HG03432 (cell line): ENCODE measurements at regions not wholly inside any gene's neighbourhood (a gene's known extent, or its start where the extent isn't known, plus 50 kb on each side); places are given as distances from the start of the nearest gene placed in this dataset.

Source experiments
- ATAC-seq: cut with Tn5 transposase; IDR thresholded peaks from one replicate; pipeline ENCODE4 v1.9.1; 2021; ENCODE audit warnings: mild to moderate bottlenecking, moderate library complexity; ENCODE audit not compliant: unreplicated experiment

DNA sequence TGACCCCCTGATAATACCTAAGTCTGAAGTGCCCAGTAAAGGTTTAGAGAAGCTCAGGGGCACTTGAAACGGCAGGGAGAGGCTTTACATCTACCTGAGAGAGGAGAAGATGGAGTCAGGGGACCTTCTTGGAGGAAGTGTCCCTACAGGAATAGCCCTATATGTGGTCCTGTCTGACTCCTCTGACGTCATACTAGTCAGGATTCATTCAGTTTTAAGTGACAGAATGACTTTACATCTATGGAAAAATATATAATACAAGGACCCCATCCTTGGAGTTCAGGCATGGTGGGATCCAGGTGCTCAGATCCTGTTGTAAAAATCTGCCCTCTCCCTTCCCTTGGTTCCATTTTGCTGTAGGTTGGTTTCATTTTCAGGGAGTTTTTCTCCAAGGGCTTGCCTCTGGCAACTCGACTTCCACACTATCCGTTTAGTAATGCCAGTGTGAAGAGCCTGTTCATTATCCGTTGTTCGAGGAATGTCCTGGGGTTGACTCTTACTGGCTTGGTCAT lies 205.6 kb downstream of the IRF8 start:
- ATAC-seq = no peak

DNA sequence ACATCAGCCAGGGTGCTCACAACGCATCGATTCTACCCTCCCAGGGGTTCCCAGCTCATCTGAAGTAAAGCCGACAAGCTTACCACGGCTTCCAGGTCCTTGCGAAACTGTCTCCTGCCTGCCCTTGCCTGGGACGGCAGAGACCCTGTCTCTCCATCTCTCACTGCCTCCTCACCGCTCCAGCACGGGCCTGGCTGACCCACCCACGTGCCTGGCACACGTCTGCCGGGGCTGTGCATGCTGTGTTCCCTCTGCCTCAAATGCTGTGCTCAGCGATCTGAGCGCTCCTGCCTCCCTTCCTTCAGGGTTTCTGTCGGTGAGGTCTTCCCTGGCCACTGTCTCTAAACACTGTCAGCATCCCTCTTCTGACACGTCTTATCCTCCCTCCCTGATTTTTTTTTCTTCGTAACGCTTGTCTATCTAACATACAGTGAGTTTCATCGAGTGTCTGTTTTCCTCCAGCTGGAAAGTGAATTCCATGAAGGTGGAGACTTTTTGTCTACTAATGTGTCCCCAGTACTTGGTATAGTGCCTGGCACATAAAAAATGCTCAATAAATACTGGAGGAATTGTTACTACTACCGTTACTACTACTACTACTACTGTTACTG lies 208.4 kb downstream of the IRF8 start:
- no peak for ATAC-seq

DNA sequence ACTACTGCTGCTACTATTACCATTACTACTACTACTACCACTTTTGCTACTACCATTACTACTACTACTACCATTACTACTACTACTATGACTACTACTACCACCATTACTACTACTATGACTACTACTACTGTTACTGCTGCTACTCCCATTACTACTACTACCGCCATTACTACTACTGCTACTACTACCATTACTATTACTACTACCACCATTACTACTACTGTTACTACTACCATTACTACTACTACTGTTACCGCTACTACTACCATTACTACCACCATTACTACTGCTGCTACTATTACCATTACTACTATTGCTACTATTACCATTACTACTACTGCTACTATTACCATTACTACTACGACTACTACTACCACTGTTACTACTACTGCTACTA lies 209.1 kb downstream of the IRF8 start:
- ATAC-seq = no peak

DNA sequence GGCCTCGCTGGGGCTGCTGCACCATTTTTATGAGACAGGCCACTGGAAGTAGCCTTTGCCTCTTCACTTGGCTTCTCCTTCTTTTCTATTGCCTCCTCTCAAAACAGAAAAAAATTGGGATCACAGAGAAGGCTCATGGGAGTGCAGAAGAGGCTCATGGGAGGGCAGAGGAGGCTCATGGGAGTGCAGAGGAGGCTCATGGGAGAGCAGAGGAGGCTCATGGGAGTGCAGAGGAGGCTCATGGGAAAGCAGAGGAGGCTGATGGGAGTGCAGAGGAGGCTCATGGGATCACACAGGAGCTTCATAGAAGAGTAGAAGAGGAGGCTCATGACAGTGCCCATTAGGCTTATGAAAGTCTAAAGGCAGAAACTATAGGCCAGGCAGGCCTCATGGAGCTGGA lies 211.2 kb downstream of the IRF8 start:
- no peak for ATAC-seq

DNA sequence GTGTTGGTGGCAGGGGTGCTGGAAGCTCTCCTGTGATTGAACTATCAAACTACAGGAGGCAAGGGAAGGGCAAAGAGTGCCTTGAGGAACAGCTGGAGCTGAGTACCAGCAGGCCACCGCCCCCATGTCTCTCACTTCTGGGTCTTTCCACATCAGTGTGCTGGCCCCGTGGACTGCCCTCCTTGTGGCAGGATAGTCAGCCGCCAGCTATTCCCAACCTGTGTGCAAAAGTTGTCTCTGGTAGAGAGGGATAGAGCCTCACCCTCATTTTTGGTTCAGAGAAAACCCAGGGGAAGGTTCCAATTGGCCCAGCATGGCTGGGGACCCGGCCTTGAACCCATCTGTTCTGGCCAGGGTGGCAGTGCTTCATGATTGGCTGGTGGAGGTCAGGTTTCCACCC lies 211.8 kb downstream of the IRF8 start:
- no peak for ATAC-seq

DNA sequence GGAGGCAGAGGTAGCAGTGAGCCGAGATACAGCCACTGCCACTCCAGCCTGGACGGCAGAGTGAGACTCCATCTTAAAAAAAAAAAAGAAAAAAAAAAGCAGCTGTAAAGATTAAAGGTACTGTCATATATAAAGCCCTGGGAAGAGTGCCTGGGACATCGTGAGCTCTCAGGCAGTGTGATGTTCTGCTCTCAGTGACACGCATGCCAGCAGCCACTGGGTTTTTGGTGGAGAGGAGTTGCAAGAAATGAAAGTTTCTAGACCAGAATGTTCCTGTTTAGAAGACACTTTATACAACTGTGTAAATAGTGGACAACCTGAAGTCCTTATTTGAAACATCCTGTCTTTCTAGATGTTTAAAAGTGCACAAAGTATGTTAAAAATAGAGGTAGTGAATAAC lies 213.2 kb downstream of the IRF8 start:
- no peak for ATAC-seq

DNA sequence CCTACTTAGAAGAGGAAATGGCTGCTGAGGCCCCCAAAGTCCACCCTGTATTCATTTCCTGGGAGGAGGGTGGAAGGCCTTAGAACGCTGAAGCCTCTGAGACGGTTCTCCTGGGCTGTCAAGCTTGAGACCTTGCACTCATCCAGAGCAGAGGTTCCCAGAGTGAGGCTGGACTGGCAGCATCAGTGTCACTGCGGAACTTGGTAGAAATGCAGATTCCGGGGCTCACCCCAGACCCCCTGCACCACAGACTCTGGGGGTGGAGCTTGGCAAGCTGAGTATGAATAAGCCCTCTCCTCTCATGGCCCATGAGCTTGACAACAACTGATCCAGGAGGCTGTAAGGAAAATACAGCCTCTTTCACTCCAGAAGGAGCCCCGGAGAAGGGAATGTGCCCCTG lies 218.3 kb downstream of the IRF8 start:
- ATAC-seq = no peak

DNA sequence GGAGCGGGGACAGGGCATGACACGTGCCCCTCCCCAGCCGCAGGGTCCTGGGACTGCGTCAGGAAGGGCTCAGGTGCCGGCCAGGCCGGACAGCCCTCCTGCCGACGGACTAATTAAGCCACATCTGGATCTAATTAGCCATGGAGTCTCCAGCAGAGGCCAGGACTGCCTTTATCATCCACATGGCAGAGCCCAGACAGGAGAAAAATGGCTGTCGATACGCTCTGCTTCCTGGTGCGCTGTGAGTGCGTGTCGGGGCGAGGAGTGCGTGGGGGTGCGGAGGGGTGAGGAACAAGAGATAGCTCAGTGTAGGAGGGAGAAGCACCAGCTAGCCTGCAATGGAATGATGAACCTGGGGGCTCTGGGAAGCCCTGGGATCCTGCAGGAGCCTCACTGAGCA lies 218.8 kb downstream of the IRF8 start:
- no peak for ATAC-seq

DNA sequence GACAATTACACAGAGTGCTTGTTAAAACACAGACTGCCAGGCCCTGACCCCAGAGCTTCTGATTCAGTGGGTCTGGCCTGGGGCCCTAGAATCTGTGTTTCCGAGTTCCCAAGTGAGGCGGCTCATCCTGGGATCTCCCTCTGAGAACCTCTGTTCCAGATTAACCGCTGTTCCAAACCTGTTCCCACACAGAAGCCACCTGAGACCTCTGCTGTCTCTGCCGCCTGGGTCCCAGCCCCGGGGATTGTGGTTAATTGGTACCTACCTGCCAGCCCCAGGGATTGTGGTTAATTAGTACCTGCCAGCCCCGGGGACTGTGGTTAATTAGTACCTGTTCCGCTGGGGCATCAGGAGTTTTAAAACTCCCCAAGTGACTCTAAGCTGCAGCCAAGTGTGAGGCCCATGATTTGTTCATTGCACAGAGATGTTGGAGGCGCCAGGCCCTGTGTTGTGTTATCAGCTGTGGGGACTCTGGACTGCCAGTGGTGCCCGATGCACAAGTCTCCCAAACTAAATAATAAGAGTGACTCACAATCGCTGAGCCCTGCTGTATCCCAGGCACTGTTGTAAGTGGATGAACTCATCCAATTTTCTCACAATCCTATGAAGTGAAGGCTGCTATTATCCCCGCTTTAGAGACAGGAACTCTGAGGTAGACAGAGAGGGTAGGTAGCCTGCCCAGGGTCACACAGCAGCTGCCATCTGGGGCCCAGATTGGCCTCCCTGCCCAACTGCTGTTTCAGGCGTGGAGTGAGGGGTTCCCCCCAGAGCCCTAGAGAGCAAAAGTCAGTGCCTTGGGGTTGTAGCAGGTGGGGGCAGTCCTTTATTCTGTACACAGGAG lies 219.7 kb downstream of the IRF8 start:
- ATAC-seq = no peak

DNA sequence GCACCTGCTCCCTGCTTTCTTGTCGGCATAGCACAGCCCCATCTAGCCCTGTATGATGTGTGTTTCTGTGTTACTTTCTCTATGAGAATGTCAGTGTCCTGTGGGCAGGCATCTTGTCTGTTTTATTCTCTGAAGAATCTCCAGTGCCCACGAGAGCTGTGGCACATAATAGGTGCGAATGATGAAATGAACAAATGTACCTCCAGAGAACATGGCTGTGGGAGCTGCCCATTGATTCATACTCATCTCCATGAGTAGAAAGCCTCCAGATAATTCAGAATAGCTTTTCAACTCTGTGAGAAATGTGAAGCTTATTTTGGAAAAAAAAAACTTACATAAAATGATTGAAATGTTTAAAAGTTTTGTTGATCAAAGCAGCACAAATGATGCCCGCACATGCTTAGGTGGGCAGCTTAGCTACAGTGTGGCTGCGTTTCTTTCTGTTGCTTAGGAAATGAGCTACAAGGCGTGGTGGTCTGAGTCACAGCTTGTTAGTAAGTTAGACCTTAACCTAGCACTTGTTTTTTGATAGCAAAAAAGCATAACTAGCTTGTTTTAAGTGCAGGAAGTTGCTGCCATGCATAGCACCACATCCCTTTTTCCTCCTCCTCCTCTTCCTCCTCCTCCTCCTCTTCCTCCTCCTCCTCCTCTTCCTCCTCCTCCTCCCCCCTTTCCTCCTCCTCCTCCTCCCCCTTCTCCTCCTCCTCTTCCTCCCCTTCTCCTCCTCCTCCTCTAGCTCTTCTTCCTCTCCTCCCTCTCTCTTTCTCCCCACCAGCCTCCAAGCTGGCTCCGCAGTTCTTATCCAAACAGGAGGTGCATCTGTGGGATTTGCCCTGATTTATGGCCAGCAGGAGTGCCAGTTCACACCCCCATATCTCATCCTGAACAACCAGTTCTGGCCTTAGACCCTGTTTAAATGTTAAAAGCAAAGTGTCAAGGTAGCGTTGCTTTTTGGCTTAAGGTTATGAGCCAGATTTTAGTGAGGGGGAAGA lies 221.5 kb downstream of the IRF8 start:
- no peak for ATAC-seq

DNA sequence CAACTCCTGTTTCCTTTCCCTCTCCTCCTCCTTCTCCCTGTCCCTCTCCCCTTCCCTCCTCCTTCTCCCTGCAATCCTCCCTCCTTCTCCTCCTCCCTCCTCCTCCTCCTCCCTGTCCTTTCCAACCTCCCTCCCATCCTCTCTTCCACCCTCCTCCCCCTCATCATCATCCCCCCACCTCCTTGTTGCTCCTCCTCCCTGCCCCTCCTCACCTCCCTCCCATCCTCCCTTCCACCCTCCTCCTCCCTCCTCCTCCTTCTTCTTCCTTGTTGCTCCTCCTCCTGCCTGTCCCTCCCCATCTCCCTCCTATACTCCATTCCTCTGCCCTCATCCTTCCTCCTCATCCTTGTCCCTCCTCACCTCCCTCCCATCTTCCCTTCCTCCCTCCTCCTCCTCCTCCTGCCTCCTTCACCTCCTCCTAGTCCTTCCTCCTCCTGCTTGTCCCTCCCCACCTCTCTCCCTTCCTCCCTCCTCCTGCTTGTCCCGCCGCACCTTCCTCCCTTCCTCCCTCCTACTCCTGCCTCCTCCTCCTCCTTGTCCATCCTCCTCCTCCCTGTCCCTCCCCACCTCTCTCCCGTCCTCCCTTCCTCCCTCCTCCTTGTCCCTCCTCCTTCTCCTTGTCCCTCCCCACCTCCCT lies 222.5 kb downstream of the IRF8 start:
- no peak for ATAC-seq

DNA sequence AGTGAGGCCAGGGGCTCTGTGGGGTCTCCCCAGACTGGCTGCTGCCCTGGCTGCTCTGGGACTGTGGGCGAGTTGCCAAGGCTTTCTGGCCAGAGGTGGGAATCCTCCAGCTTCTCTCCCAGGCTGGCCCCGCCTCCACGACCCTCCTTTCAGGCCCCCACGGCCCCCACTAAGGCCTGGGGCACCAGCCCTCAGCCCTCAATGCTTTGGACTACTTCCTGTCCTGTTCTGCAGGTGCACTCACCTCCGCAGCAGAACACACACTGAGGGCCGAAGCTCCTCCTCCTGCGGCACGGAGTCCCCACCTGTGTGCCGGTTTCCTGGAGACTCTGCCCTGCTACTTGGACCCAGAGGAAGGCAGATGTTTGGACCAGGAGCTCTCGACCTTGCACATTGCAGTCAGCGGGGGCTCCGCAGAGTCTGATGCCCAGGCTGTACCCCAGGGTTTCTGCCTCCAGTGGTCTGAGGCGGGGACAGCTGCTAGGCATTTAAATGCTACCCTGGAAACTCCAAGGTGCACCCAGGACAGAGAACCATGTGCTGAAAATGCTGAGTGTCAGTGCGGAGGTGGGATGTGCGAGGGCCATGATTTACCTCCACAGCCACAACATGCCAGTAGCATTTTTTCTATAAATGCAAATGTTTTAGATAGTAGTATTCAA lies 223.8 kb downstream of the IRF8 start:
- ATAC-seq = no peak

DNA sequence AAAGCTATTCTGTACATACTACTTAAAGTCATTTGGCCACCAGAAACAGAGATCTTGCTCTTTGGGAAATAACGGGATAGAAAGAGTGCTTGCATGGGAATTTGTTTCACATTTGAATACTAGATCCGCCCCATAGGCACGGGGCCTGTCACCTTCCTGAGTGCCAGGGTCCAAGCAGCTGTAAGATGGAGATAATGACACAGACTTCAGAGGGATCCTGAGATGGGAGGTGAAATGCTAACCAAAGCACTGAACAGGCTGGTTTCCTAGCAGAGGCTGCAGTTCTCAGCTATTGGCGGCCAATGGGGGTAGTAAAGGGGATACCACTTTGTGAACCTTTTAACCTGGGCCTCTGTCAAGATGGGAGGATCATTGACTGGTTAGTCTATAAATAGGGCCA lies 225.4 kb downstream of the IRF8 start:
- ATAC-seq = no peak

DNA sequence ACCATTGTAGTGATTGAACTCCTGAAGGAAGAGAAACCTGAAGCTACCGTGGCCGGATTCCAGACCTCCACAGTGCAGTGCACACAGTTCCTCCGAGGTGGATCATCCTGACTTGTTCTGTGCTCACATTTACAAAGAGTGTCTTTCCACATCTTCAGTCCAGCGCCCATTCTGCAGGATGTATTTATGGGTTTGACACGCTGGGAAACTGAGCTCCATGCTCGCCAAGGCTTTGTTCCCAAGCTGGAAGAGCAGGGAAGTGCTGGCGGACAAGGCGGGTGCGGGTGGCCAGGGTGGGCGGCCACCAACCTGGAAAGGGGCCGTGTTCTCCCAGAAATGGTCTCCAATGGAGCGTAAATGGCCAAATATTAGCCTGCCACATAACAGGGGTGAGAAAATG lies 227.9 kb downstream of the IRF8 start:
- ATAC-seq = no peak

DNA sequence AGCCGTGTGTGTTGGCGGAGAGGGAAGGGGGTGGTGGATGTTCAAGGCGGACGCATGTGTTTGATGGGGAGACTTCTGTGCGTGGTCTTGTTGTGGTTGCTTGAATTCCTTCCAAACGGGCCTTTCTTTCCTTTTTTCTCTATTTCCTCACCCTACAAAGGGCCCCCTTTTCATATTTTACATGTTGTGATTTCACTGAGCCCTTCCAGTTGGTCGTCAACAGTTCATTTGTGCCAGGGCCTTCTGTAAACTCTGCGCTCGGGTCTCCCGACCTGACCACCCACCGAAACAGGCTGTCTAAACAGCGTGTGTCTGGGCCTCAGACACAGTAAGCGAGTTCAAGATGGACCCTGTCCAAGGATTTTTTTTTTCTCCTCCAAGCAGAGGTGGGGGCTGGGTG lies 228.4 kb downstream of the IRF8 start:
- no peak for ATAC-seq

DNA sequence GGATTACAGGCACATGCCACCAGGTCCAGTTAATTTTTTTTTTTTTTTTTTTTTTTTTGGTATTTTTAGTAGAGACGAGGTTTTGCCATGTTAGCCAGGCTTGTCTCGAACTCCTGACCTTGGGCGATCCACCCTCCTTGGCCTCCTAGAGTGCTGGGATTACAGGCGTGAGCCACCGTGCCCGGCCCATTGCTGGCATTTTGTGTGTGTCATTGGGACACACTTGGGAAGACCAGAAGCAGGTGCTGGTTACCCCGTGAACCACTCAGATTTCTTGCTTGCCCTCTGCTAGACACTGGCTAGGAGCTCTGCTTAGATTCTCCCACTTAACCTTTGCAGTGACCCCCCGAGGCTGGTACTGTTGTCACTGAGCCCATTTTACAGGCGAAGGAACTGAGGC lies 229.3 kb downstream of the IRF8 start:
- no peak for ATAC-seq

DNA sequence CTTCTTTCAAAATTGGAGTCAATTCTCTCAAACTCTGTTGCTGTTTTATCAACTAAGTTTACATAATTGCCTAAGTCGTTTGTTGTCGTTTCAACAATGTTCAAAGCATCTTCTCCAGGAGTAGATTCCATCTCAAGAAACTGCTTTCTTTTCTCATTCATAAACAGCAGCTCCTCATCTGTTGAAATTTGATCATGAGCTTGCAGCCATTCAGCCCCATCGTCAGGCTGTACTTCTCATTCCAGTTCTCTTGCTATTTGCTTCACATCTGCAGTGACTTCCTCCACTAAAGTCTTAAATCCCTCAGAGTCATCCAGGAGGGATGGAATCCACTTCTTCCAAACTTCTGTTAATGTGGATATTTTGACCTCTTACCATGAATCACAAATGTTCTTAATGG lies 230.6 kb downstream of the IRF8 start:
- no peak for ATAC-seq

DNA sequence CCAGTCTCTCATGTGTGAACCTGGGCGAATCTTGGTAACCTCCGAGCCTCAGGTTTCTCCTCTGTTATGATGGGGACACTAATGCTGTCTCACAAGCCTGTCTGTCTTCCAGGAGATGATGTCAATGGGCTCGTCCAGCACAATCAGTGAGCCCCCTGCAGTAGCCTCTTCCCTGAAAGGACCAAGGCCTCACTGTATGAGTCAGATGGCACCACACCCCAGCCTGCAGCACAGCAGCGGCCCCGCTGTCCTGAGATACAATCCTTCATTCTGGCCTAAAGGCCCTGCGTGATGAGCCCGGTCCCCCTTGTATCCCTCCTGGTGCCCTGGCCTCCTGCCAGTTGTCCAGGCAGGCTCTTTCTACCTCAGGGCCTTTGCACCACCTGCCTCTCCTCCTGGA lies 234.4 kb downstream of the IRF8 start:
- no peak for ATAC-seq

DNA sequence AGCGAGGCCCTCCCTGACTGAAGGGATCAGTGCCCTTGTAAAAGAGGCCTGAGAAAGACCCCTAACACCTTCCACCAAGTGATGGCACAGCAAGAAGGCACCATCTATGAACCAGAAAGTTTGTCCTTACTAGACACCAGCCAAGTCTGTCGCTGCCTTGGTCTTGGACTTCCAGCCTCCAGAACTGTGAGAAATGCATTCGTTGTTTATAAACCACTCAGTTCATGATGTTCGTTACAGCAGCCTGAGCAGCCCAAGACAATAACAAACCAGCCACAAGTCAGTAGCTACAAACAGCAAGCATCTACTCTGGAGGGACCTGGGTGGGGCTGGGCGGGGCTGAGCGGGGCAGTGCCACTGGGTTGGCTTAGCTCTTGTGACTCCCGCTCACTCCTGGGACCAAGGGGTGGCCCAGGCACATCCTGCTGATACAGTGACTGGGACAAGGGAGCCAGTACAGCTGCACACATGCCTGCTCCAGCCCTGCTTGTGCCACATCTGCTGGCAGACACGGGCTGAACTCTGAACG lies 234.9 kb downstream of the IRF8 start:
- ATAC-seq = no peak

DNA sequence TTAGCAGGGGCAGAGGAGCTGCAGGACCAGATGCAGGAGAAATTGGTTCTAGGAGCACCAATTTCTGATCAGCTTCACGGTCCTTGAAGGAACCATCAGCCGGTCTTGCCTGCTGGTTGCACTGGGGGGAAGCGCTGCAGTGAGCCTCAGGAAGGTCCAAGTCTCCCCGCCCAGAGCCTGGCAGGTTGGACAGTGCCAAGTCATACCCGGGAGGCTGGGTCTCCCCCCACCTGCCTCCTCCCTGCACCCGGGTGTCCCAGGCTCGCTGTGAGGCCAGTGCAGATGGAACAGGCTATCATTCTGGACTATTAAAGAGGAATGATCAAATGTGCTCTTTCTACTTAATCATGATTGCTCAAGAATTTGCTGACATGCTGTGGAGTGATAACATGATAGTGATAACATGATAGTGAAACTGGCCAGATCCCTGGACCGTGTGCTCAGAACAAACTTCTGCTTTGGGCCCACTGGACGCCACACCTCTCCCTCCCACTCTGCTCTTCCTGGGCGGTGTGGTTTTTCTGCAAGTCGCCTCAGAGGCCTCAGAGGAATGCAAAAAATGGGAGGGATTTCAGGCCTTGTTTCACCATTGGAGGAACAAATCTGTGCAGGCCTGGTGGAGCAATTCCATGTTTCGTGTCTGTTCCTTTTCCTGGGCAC lies 236.0 kb downstream of the IRF8 start:
- no peak for ATAC-seq
